Right cardiac atrium (tissue), 5 donors: ENCODE measurements at regions not wholly inside any gene's neighbourhood (a gene's known extent, or its start where the extent isn't known, plus 50 kb on each side); places are given as distances from the start of the nearest gene placed in this dataset.

Experiments used
- ATAC-seq, 2 donors: fragments of 200-7000 bp; cut with Tn5 transposase; one replicate each; pipeline versions ENCODE4 v1.8.0 to v1.9.1; 2020; ENCODE audit warnings: moderate library complexity in 2 of 2, mild to moderate bottlenecking in 1 of 2
- DNase-seq, 3 donors: peaks; one replicate each; pipeline ENCODE4 v3.0.0-alpha.2; 2020
- H3K27ac ChIP-seq: one replicate; pipeline ENCODE4 v1.5.1; 2013; ENCODE audit warnings: mild to moderate bottlenecking, low read length, control low read depth, moderate library complexity
- H3K27me3 ChIP-seq: one replicate; pipeline ENCODE4 v1.6.1; 2013; ENCODE audit not compliant: control insufficient read depth, insufficient read depth
- H3K4me1 ChIP-seq: one replicate; pipeline ENCODE4 v1.6.1; 2013; ENCODE audit warnings: low read length; ENCODE audit not compliant: control insufficient read depth, insufficient read depth
- H3K4me3 ChIP-seq: one replicate; pipeline ENCODE4 v1.5.1; 2013; ENCODE audit warnings: low read length, control low read depth
- H3K9me3 ChIP-seq: one replicate; pipeline ENCODE4 v1.6.1; 2013; ENCODE audit warnings: low read length; ENCODE audit not compliant: control insufficient read depth
- WGBS: extraction: QIAGEN DNeasy Blood & Tissue Kit; methylation state at CpG from one replicate; pipeline ENCODE4 v1.1.7; 2013; 5-methylcytosine and 5-hydroxymethylcytosine counted together
- intact Hi-C, 4 donors: fragments of 100-400 bp; cut with DNase I; formaldehyde crosslinking; loops; one replicate each; pipeline versions ENCODE4 v1.11.0 to v1.14.0; 2022 to 2023
- donor health status: healthy with polysubstance abuse.
- donor health status: DM: no; HTN: yes; CAD: no.
- donor health status: DM: no; HTN: no; CAD: no.
- donor health status: DM: no; HTN: yes; CAD: no; lungs with severe emphysema.
- donor health status: DM: yes; HTN: yes; CAD: no.

GRCh38 chr10:111956841-111957240, 226.7 kb downstream of the GPAM start:
- intact Hi-C loops, result no loop called here
- WGBS, result 85% methylated on average over 6 of the region's 6 CpGs

GRCh38 chr10:111962951-111963350, 220.6 kb downstream of the GPAM start:
- intact Hi-C loops, result no loop called here
- Histone ChIP-seq H3K27ac (no peak overlapping the region), H3K27me3 (no peaks in the 10 kb centered on the region), H3K9me3 (no peaks in the 10 kb centered on the region), H3K4me3 (no peak overlapping the region), H3K4me1 (no peaks in the 10 kb centered on the region)
- DNase-seq (no peak), ATAC-seq (no peak)
- WGBS, result 80% methylated on average over 5 of the region's 5 CpGs

More at GRCh38 chr10:111956841-111957240, 226.7 kb downstream of the GPAM start:
- ATAC-seq, result no peak
- Histone ChIP-seq H3K27ac (no peak overlapping the region), H3K4me1 (no peaks in the 10 kb centered on the region), H3K27me3 (no peaks in the 10 kb centered on the region), H3K9me3 (no peaks in the 10 kb centered on the region), H3K4me3 (no peak overlapping the region)
- no peak for DNase-seq

GRCh38 chr10:111967116-111967515, 216.4 kb downstream of the GPAM start:
- H3K27ac ChIP-seq, result no peak overlapping the region
- H3K27me3 ChIP-seq, result no peaks in the 10 kb centered on the region
- no peaks in the 10 kb centered on the region for H3K9me3 ChIP-seq
- WGBS, result 62% methylated on average over 1 of the region's 1 CpG
- ATAC-seq (no peak), DNase-seq (no peak)
- no peak overlapping the region for H3K4me3 ChIP-seq
- no peaks in the 10 kb centered on the region for H3K4me1 ChIP-seq
- intact Hi-C loops, result no loop called here

GRCh38 chr10:111967547-111967946, 216.0 kb downstream of the GPAM start:
- intact Hi-C loops, result no loop called here
- H3K27me3 ChIP-seq, result no peaks in the 10 kb centered on the region
- ATAC-seq (no peak), DNase-seq (no peak)
- H3K4me3 ChIP-seq, result no peak overlapping the region
- H3K9me3 ChIP-seq, result no peaks in the 10 kb centered on the region
- H3K27ac ChIP-seq, result no peak overlapping the region
- no peaks in the 10 kb centered on the region for H3K4me1 ChIP-seq
- WGBS, result 93% methylated on average over 2 of the region's 2 CpGs

- no peak for ATAC-seq
- intact Hi-C loops, result no loop called here
- no peaks in the 10 kb centered on the region for H3K9me3 ChIP-seq
- no peaks in the 10 kb centered on the region for H3K4me1 ChIP-seq
- H3K27me3 ChIP-seq, result no peaks in the 10 kb centered on the region
- 55% methylated on average over 3 of the region's 3 CpGs for WGBS
- no peak overlapping the region for H3K4me3 ChIP-seq
- H3K27ac ChIP-seq, result no peak overlapping the region
- no peak for DNase-seq
These were observed 214.9 kb downstream of the GPAM start for GRCh38 chr10:111968647-111969046.

- ATAC-seq (no peak), DNase-seq (no peak)
- Histone ChIP-seq H3K27ac (no peak overlapping the region), H3K4me1 (no peaks in the 10 kb centered on the region), H3K27me3 (no peaks in the 10 kb centered on the region), H3K9me3 (no peaks in the 10 kb centered on the region), H3K4me3 (no peak overlapping the region)
- 87% methylated on average over 5 of the region's 5 CpGs for WGBS
- intact Hi-C loops, result no loop called here
These were observed 213.5 kb downstream of the GPAM start for GRCh38 chr10:111970111-111970510.

- no peak overlapping the region for H3K27ac ChIP-seq
- no peaks in the 10 kb centered on the region for H3K27me3 ChIP-seq
- no peak for DNase-seq
- no peaks in the 10 kb centered on the region for H3K4me1 ChIP-seq
- 76% methylated on average over 5 of the region's 5 CpGs for WGBS
- H3K9me3 ChIP-seq, result no peaks in the 10 kb centered on the region
- no peak for ATAC-seq
- H3K4me3 ChIP-seq, result no peak overlapping the region
- intact Hi-C loops, result no loop called here
These were observed 211.5 kb downstream of the GPAM start for GRCh38 chr10:111972109-111972508.

GRCh38 chr10:111973306-111973705, 210.3 kb downstream of the GPAM start:
- no peak overlapping the region for H3K4me3 ChIP-seq
- no peaks in the 10 kb centered on the region for H3K9me3 ChIP-seq
- no peaks in the 10 kb centered on the region for H3K4me1 ChIP-seq
- ATAC-seq (no peak), DNase-seq (no peak)
- no peaks in the 10 kb centered on the region for H3K27me3 ChIP-seq
- 72% methylated on average over 2 of the region's 2 CpGs for WGBS
- intact Hi-C loops, result no loop called here
- H3K27ac ChIP-seq, result no peak overlapping the region

GRCh38 chr10:111973826-111974225, 209.7 kb downstream of the GPAM start:
- no peak overlapping the region for H3K27ac ChIP-seq
- WGBS, result 76% methylated on average over 1 of the region's 1 CpG
- ATAC-seq (no peak), DNase-seq (no peak)
- intact Hi-C loops, result no loop called here
- H3K4me3 ChIP-seq, result no peak overlapping the region
- H3K27me3 ChIP-seq, result no peaks in the 10 kb centered on the region
- H3K4me1 ChIP-seq, result no peaks in the 10 kb centered on the region
- H3K9me3 ChIP-seq, result no peaks in the 10 kb centered on the region

- H3K4me3 ChIP-seq, result no peak overlapping the region
- no peak overlapping the region for H3K27ac ChIP-seq
- ATAC-seq (no peak), DNase-seq (no peak)
- H3K9me3 ChIP-seq, result no peaks in the 10 kb centered on the region
- H3K4me1 ChIP-seq, result no peaks in the 10 kb centered on the region
- no peaks in the 10 kb centered on the region for H3K27me3 ChIP-seq
- WGBS, result 54% methylated on average over 4 of the region's 4 CpGs
- intact Hi-C loops, result no loop called here
These were observed 209.2 kb downstream of the GPAM start for GRCh38 chr10:111974325-111974724.

GRCh38 chr10:111976557-111976956, 207.0 kb downstream of the GPAM start:
- Histone ChIP-seq H3K27ac (no peak overlapping the region), H3K4me3 (no peak overlapping the region), H3K9me3 (no peaks in the 10 kb centered on the region), H3K27me3 (no peaks in the 10 kb centered on the region), H3K4me1 (no peaks in the 10 kb centered on the region)
- DNase-seq, result no peak
- intact Hi-C loops, result no loop called here
- ATAC-seq, result no peak
- 68% methylated on average over 2 of the region's 2 CpGs for WGBS

GRCh38 chr10:111984057-111984456, 199.5 kb downstream of the GPAM start:
- Histone ChIP-seq H3K27me3 (no peaks in the 10 kb centered on the region), H3K27ac (no peak overlapping the region), H3K4me1 (no peaks in the 10 kb centered on the region), H3K9me3 (no peaks in the 10 kb centered on the region), H3K4me3 (no peak overlapping the region)
- ATAC-seq (no peak), DNase-seq (no peak)
- intact Hi-C loops, result no loop called here
- WGBS, result 55% methylated on average over 6 of the region's 6 CpGs
